Neural progenitor cell (in vitro differentiated cells): ENCODE measurements at regions not wholly inside any gene's neighbourhood (a gene's known extent, or its start where the extent isn't known, plus 50 kb on each side); places are given as distances from the start of the nearest gene placed in this dataset.

Experiments
- DNase-seq: peaks from one replicate; pipeline ENCODE4 v3.0.0-alpha.2; 2016; ENCODE audit warnings: low spot score
- H2AFZ ChIP-seq: fragments of 200-600 bp; sonication (generic); replicated peaks from 2 replicates; pipeline ENCODE4 v1.6.1; 2016; ENCODE audit warnings: antibody characterized with exemption
- H3F3A ChIP-seq: fragments of 200-600 bp; sonication (generic); 2 replicates; pipeline ENCODE4 v1.6.1; 2016; ENCODE audit warnings: antibody characterized with exemption, low read depth
- H3K27ac ChIP-seq: fragments of 200-600 bp; sonication (generic); 2 replicates; pipeline ENCODE4 v1.5.1; 2016; ENCODE audit warnings: mild to moderate bottlenecking
- H3K27me3 ChIP-seq: fragments of 200-600 bp; sonication (generic); 2 replicates; pipeline ENCODE4 v1.6.1; 2016; ENCODE audit warnings: mild to moderate bottlenecking, moderate library complexity
- H3K36me3 ChIP-seq: fragments of 200-600 bp; sonication (generic); 2 replicates; pipeline ENCODE4 v1.5.1; 2016
- H3K4me1 ChIP-seq: fragments of 200-600 bp; sonication (generic); 2 replicates; pipeline ENCODE4 v1.6.1; 2016; ENCODE audit warnings: mixed run types
- H3K4me2 ChIP-seq: fragments of 200-600 bp; sonication (generic); 2 replicates; pipeline ENCODE4 v1.6.1; 2016
- H3K4me3 ChIP-seq: fragments of 200-600 bp; sonication (generic); 2 replicates; pipeline ENCODE4 v1.5.1; 2016
- H3K79me2 ChIP-seq: fragments of 200-600 bp; sonication (generic); 2 replicates; pipeline ENCODE4 v1.6.1; 2016; ENCODE audit warnings: low read depth
- H3K9ac ChIP-seq: fragments of 200-600 bp; sonication (generic); 2 replicates; pipeline ENCODE4 v1.6.1; 2016
- H3K9me3 ChIP-seq: fragments of 200-600 bp; sonication (generic); 2 replicates; pipeline ENCODE4 v1.5.1; 2016; ENCODE audit warnings: low read depth
- H4K20me1 ChIP-seq: fragments of 200-600 bp; sonication (generic); 2 replicates; pipeline ENCODE4 v1.6.1; 2016; ENCODE audit warnings: low read depth
- H3K27ac Mint-ChIP-seq: 3 replicates; pipeline ENCODE4 v1.8.0; 2021; ENCODE audit warnings: mixed read lengths
- H3K27me3 Mint-ChIP-seq: 2 replicates; pipeline ENCODE4 v1.8.0; 2022; ENCODE audit warnings: low read depth, mild to moderate bottlenecking, inconsistent platforms, moderate library complexity, mixed read lengths; ENCODE audit not compliant: insufficient read depth
- H3K36me3 Mint-ChIP-seq: 3 replicates; pipeline ENCODE4 v1.8.0; 2021; ENCODE audit warnings: mixed read lengths
- H3K4me1 Mint-ChIP-seq: 3 replicates; pipeline ENCODE4 v1.8.0; 2021; ENCODE audit warnings: mixed read lengths
- H3K4me3 Mint-ChIP-seq: 3 replicates; pipeline ENCODE4 v1.8.0; 2021; ENCODE audit warnings: mild to moderate bottlenecking, moderate library complexity, mixed read lengths
- H3K9me3 Mint-ChIP-seq: 3 replicates; pipeline ENCODE4 v1.8.0; 2020; ENCODE audit warnings: mixed read lengths
- CTCF ChIP-seq: fragments of 200-600 bp; sonication (generic); IDR thresholded peaks from 2 replicates; pipeline ENCODE4 v1.5.1; 2017; ENCODE audit warnings: antibody characterized with exemption, mild to moderate bottlenecking
- EZH2 ChIP-seq: fragments of 200-600 bp; sonication (generic); IDR thresholded peaks from 2 replicates; pipeline ENCODE4 v1.6.1; 2017; ENCODE audit warnings: antibody characterized with exemption, mild to moderate bottlenecking, moderate library complexity
- EZH2phosphoT487 ChIP-seq: fragments of 200-600 bp; sonication (generic); IDR thresholded peaks from 2 replicates; pipeline ENCODE4 v1.6.1; 2017; ENCODE audit warnings: antibody characterized with exemption

- H3K4me1 ChIP-seq: peaks cover 28% of the 10 kb centered on the region
- no peak overlapping the region for H3K4me3 Mint-ChIP-seq
Observed at GRCh38 chr5:51172903-51173626, 210.2 kb upstream of the ISL1 start.

GRCh38 chr5:51181208-51181894 is 201.9 kb upstream of the ISL1 start:
- Histone ChIP-seq H4K20me1 (no peaks in the 10 kb centered on the region), H3K4me1 (no peaks in the 10 kb centered on the region), H3K36me3 (no peaks in the 10 kb centered on the region), H3K27me3 (no peaks in the 10 kb centered on the region), H3K4me3 (no peak overlapping the region), H3K27ac (no peak overlapping the region), H3F3A (no peaks in the 10 kb centered on the region), H3K79me2 (no peaks in the 10 kb centered on the region), H3K9me3 (no peaks in the 10 kb centered on the region), H3K9ac (no peak overlapping the region), H3K4me2 (no peak overlapping the region), H2AFZ (no peak overlapping the region)
- H3K4me3 Mint-ChIP-seq: no peak overlapping the region
- H3K27ac Mint-ChIP-seq: no peak overlapping the region
- no peaks in the 10 kb centered on the region for H3K9me3 Mint-ChIP-seq
- H3K27me3 Mint-ChIP-seq: peaks cover 3% of the 10 kb centered on the region
- H3K36me3 Mint-ChIP-seq: no peaks in the 10 kb centered on the region
- no peak for DNase-seq
- peaks cover 4% of the 10 kb centered on the region for H3K4me1 Mint-ChIP-seq
- no peak for TF ChIP-seq CTCF
- no peak for TF ChIP-seq EZH2phosphoT487
- no peak for TF ChIP-seq EZH2

More at GRCh38 chr5:51172903-51173626, 210.2 kb upstream of the ISL1 start:
- Mint-ChIP-seq H3K27me3 (no peaks in the 10 kb centered on the region), H3K27ac (peak overlapping the region; percentile 31), H3K36me3 (no peaks in the 10 kb centered on the region), H3K4me1 (peaks cover 9% of the 10 kb centered on the region), H3K9me3 (no peaks in the 10 kb centered on the region)
- peak overlapping the region; percentile 81 for H3K27ac ChIP-seq
- TF ChIP-seq EZH2 (no peak), EZH2phosphoT487 (peak; percentile 58), CTCF (peak; percentile 26)
- peaks cover 21% of the 10 kb centered on the region for H3F3A ChIP-seq
- no peaks in the 10 kb centered on the region for H3K27me3 ChIP-seq
- H3K79me2 ChIP-seq: no peaks in the 10 kb centered on the region
- DNase-seq: peak; percentile 66
- H2AFZ ChIP-seq: no peak overlapping the region
- no peaks in the 10 kb centered on the region for H4K20me1 ChIP-seq
- H3K9ac ChIP-seq: no peak overlapping the region
- peak overlapping the region; percentile 23 for H3K4me3 ChIP-seq
- H3K4me2 ChIP-seq: peak overlapping the region; percentile 74
- no peaks in the 10 kb centered on the region for H3K36me3 ChIP-seq
- no peaks in the 10 kb centered on the region for H3K9me3 ChIP-seq

GRCh38 chr5:51185850-51186329 is 197.4 kb upstream of the ISL1 start:
- Histone ChIP-seq H3K79me2 (no peaks in the 10 kb centered on the region), H3K27ac (no peak overlapping the region), H3K9ac (no peak overlapping the region), H3K9me3 (no peaks in the 10 kb centered on the region), H2AFZ (no peak overlapping the region), H3K36me3 (no peaks in the 10 kb centered on the region), H4K20me1 (no peaks in the 10 kb centered on the region), H3K4me2 (no peak overlapping the region), H3K4me1 (peaks cover 16% of the 10 kb centered on the region), H3K27me3 (no peaks in the 10 kb centered on the region), H3F3A (no peaks in the 10 kb centered on the region), H3K4me3 (no peak overlapping the region)
- H3K4me1 Mint-ChIP-seq: peaks cover 4% of the 10 kb centered on the region
- no peak for TF ChIP-seq EZH2
- TF ChIP-seq EZH2phosphoT487: no peak
- TF ChIP-seq CTCF: no peak
- no peak overlapping the region for H3K4me3 Mint-ChIP-seq
- H3K27ac Mint-ChIP-seq: no peak overlapping the region
- H3K9me3 Mint-ChIP-seq: no peaks in the 10 kb centered on the region
- no peak for DNase-seq
- peaks cover 3% of the 10 kb centered on the region for H3K27me3 Mint-ChIP-seq
- H3K36me3 Mint-ChIP-seq: no peaks in the 10 kb centered on the region
